ENCODE measurements at regions not wholly inside any gene's neighbourhood (a gene's known extent, or its start where the extent isn't known, plus 50 kb on each side); places are given as distances from the start of the nearest gene placed in this dataset.

DNA sequence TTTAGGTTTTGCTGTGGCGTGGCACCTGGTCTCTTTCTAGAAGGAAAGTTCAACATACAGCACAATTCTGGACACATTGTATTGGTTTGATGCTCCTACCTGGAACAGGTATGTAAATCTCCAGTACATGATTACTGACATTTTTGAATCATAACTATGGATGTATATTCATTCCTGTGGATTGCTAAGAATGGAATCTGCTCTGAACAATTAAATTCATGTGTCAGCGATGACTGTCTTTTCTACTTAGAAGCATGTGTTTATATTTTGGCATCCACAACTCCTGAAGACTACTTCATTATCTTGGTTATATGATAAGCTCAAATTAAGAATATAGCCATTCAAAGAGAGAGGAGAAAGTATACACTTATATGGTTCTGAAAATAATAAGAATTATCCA is 291.8 kb downstream of the CHRM3 start:
- no peak for DNase-seq (ENCODE audit: low spot score)

- no peak for DNase-seq (ENCODE audit: low spot score)
Measured at GRCh38 chr1:239682046-239682445, 295.7 kb downstream of the CHRM3 start.

DNA sequence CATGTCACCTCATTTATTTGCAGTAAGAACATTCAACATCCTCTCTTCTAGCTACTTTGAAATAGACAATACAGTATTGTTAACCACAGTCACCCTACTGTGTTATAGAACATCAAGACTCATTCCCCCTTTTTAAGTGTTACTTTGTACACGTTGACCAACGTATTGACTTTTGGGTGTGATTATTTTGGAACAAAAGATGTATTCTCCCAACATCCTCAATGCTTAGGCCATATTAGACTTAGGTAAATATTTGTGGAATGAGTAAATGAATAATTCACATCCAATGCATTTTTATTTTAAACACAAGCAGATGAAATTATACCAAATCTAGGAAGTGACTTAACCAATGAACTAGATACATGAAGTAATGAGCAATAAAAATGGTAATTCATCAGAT is 296.6 kb downstream of the CHRM3 start:
- no peak for DNase-seq (ENCODE audit: low spot score)

GRCh38 chr1:239686386-239686785 is 300.0 kb downstream of the CHRM3 start:
- DNase-seq (ENCODE audit: low spot score): no peak

- no peak for DNase-seq (ENCODE audit: low spot score)
Measured at GRCh38 chr1:239696317-239696716, 309.9 kb downstream of the CHRM3 start.

GRCh38 chr1:239700667-239701066 is 314.3 kb downstream of the CHRM3 start:
- no peak for DNase-seq (ENCODE audit: low spot score)

- DNase-seq (ENCODE audit: low spot score): peak; percentile 44
Measured at GRCh38 chr1:239703075-239703474, 316.7 kb downstream of the CHRM3 start.

DNA sequence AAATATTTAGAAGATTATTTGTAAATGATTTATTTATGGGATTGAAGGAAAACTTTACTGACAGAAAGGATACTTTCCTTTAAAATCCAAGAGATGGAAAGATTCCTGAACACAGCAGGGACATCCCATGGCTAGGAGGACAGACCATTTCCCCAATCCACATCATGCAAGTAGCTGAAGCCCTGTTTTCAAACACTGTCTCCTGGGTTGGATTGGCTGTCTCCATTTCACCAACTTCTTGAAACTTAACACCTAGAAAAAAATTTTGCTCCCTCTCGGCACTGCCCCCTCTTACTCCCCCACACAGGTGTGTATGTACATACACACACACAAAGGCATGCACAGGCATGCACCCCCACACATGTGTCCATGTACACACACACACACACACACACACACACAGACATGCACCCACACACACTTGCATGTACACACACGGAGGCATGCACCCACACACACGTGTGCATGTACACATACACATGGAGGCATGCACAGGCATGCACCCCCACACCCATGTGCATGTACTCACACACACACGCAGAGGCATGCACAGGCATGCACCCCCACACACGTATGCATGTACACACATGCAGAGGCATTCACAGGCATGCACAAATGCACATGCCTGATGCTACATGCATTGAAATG is 320.0 kb downstream of the CHRM3 start:
- no peak for DNase-seq (ENCODE audit: low spot score)

GRCh38 chr1:239707615-239708014 is 321.2 kb downstream of the CHRM3 start:
- no peak for DNase-seq (ENCODE audit: low spot score)

DNA sequence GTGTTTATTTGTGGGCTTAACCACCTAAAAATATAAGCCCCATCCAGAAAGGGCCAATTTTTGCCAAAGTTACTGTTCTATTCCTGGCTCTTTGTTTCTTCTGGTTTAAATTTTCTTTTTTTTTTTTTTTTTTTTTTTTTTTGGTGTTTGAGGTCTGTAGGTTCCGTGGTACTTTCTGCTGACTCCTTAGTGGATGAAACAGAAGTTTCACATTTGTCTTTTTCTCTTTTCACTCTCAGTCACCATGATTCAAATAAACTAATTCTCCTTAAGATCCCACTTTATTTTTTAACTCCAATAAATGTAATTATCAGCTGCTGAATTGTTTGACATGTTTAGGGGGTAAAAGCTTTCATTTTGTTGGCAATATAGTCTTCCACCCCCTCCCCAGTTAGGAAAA is 322.3 kb downstream of the CHRM3 start:
- DNase-seq (ENCODE audit: low spot score): peak; percentile 15

DNA sequence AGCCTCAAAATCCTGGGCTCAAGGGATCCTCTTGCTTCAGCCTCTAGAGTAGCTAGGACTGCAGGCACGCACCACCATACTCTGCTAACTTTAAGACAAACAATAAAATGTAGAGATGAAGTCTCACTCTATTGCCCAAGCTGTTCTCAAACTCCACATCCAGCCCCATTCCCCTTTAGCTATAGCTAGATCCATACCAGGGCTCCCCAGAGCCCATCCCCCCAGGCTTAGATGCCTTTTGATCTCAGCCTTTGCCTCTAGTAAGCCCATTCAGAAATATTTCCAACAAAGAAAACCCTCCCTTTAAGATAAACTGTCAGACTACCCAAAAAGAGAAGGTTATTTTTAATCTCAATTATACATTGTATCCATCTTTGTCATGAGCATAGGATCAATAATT is 325.4 kb downstream of the CHRM3 start:
- no peak for DNase-seq (ENCODE audit: low spot score)

GRCh38 chr1:239717097-239717917 is 330.9 kb downstream of the CHRM3 start:
- peak; percentile 45 for DNase-seq (ENCODE audit: low spot score)

GRCh38 chr1:239717918-239718184 is 331.5 kb downstream of the CHRM3 start:
- no peak for DNase-seq (ENCODE audit: low spot score)

DNA sequence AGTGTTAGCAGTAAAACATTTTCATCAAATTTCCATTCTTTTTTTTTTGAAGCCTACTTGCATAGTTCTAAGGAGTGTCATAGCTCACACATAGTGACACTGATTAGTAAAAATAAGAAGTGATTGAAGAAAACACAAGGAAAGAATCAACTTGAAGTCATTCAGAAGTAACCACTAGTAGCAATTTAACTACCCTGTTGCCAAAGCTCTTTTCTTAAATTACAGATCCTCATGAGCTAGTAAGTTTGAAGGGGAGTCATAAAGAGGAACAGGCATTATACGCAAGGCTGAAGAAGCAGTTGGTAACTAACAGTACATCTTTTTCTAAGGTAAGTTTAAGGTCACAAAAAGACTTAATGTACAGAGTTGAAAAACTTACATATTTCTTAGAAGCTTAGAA is 332.2 kb downstream of the CHRM3 start:
- DNase-seq (ENCODE audit: low spot score): peak; percentile 51

GRCh38 chr1:239718997-239719628 is 332.7 kb downstream of the CHRM3 start:
- DNase-seq (ENCODE audit: low spot score): peak; percentile 90

- DNase-seq (ENCODE audit: low spot score): peak; percentile 81
Measured at GRCh38 chr1:239719642-239720258, 333.4 kb downstream of the CHRM3 start.

DNA sequence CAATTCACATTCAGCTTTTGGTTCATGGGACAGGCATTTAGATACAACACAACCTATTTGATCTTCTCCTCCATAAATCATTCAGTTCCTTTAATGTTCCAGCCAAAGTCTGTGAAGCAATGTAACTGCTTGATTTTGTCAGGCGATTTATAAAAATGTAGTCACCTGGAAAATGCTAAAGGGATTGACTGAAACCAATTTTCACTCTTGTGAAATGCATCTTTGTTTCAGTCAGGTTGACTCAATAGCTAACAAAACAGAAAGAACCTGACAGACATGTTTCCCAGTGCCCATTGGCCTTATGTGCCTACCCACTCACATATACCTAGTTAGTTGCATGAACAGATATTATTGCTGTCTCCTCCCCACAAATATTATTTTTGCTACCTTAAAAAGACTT is 335.7 kb downstream of the CHRM3 start:
- peak; percentile 61 for DNase-seq (ENCODE audit: low spot score)

GRCh38 chr1:239723776-239724367 is 337.5 kb downstream of the CHRM3 start:
- no peak for DNase-seq (ENCODE audit: low spot score)

DNA sequence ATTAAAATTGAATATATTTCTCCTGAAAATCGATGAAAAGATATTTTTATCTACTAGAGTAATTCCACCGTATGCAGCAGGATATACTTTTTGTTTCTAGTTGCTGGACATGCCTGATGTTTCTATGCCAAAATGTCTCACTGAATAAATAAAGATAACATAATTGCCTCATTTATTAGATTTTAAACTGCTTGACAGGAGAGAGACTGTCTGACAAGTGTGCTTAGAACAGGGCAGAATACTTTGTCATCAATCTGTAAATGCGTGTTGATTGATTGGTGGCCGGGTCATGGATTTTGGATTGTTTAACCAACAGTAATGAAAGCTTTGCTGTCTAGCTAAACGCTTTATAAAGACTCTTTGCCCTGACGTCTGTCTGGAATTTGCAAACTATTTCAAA is 339.0 kb downstream of the CHRM3 start:
- no peak for DNase-seq (ENCODE audit: low spot score)

DNA sequence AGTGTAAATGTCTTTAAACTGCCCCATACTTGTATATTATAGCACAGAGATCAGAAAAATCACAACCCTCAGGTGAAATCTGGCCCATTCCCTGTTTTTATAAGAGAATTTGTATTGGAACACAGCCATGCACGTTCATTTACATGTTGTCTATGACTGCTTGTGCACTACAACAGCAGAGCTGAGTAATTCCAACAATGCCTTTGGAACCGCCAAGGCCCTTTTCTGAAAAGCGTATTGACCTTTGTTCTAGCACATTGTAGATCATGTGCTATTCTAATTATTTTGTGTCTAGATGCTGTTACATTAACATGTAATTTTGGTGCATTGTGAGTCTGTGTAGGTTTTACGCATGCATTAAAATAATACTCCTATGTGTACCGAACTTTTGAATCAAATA is 339.6 kb downstream of the CHRM3 start:
- no peak for DNase-seq (ENCODE audit: low spot score)

DNA sequence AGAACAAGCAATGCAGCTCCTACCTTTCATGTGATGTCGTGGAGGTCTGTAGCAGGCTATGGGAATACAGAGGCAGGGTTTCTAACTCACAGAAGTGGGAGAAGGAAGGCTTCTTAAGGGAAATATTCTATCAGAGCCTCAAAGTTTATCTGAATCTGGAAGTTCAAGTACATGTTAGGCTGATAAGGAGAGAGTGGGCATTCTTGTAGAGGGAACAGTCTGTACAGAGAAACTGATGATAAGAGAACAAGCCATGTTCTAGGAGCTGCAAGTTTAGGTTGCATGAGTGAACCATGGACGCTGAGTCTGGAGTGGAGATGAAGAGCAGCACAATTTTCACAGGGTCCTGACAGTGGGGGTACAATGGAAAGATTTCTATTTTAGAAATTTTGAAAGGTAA is 344.0 kb downstream of the CHRM3 start:
- no peak for DNase-seq (ENCODE audit: low spot score)

DNA sequence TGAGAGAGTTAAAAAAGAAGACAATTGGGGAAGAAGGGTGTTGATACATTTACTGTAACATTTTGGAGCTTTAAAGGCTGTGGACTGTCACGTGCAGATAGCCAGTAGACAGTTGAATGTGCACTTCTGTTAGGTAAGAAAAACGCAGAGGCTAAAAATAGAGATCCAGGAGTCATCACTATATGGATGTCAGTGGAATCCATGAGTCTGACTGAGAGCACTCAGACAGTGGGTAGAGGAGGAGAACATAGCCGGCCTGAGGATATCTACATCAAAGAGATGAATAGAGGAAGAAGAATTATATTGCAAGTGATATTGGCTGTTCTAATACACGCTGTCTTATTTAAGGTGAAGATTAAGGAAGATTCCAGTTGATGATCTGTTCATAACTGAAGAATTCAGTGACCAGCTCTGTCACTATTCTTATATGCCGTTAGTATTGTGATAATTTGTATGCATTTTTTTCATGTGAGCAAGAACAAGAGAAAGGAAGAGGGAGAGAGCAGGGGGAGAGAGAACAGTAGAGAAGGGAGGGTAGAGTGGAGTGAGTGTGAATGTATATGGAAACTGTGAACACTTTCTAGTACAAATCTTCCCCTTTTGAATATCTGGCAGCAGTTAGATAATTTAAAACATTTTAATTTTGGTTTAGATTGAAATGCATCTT is 344.8 kb downstream of the CHRM3 start:
- DNase-seq (ENCODE audit: low spot score): no peak
